ENCODE measurements at regions not wholly inside any gene's neighbourhood (a gene's known extent, or its start where the extent isn't known, plus 50 kb on each side); places are given as distances from the start of the nearest gene placed in this dataset.
"Not testable (repeated sequence)": the region's sequence is repeated elsewhere in the genome, so short reads cannot be mapped to it uniquely, and the experiment has no call there.

- not testable (repeated sequence) for DNase-seq
These were observed 72.7 kb upstream of the NPIPB12 start for GRCh38 chr16:29578898-29579297.

GRCh38 chr16:29581764-29582163 is 75.6 kb upstream of the NPIPB12 start:
- not testable (repeated sequence) for DNase-seq

- not testable (repeated sequence) for DNase-seq
These were observed 71.1 kb upstream of the SPN start for GRCh38 chr16:29591919-29592318.

GRCh38 chr16:29594269-29594925 is 68.7 kb upstream of the SPN start:
- not testable (repeated sequence) for DNase-seq

- DNase-seq, result peak; percentile 92
These were observed 67.9 kb upstream of the SPN start for GRCh38 chr16:29594926-29595838.

- DNase-seq, result not testable (repeated sequence)
These were observed 66.0 kb upstream of the SPN start for GRCh38 chr16:29597030-29597429.

- DNase-seq, result not testable (repeated sequence)
These were observed 62.7 kb upstream of the SPN start for GRCh38 chr16:29600111-29601000.

GRCh38 chr16:29602247-29602625 is 60.8 kb upstream of the SPN start:
- DNase-seq, result not testable (repeated sequence)

GRCh38 chr16:29602683-29603088 is 60.4 kb upstream of the SPN start:
- not testable (repeated sequence) for DNase-seq

- not testable (repeated sequence) for DNase-seq
These were observed 58.2 kb upstream of the SPN start for GRCh38 chr16:29604631-29605549.

- DNase-seq, result not testable (repeated sequence)
These were observed 57.3 kb upstream of the SPN start for GRCh38 chr16:29605593-29606205.

- DNase-seq, result not testable (repeated sequence)
These were observed 56.2 kb upstream of the SPN start for GRCh38 chr16:29606669-29607427.

- not testable (repeated sequence) for DNase-seq
These were observed 55.6 kb upstream of the SPN start for GRCh38 chr16:29607428-29607823.

- DNase-seq, result peak; percentile 38
These were observed 50.4 kb upstream of the SPN start for GRCh38 chr16:29612381-29613306.
